Mammary epithelial cell (primary cell): ENCODE measurements at regions not wholly inside any gene's neighbourhood (a gene's known extent, or its start where the extent isn't known, plus 50 kb on each side); places are given as distances from the start of the nearest gene placed in this dataset.

Experiments
- CTCF ChIP-seq, 2 donors: IDR thresholded peaks in 1 of 2; conservative IDR thresholded peaks in 1 of 2; 2 replicates each; pipeline ENCODE4 v1.5.1; 2011 to 2012; ENCODE audit warnings: inconsistent platforms in 2 of 2, low read length in 2 of 2, mild to moderate bottlenecking in 2 of 2, control low read depth in 1 of 2, low read depth in 1 of 2; ENCODE audit not compliant: insufficient read depth in 1 of 2; ENCODE audit errors: extremely low read depth in 1 of 2
- EZH2 ChIP-seq: IDR thresholded peaks from 2 replicates; pipeline ENCODE4 v1.6.1; 2012; ENCODE audit warnings: low read length, inconsistent platforms, borderline replicate concordance

GRCh38 chr1:60619581-60619980 is 462.8 kb upstream of the NFIA start:
- TF ChIP-seq CTCF (conservative IDR thresholded peaks at IDR 0.05 in 1 of 2, IDR thresholded peaks at IDR 0.05 in 1 of 2; ENCODE audit: extremely low read depth in 1 of 2, insufficient read depth in 1 of 2, low read depth in 1 of 2, low read length in 2 of 2) (no peak), EZH2 (no peak)
